Panc1 (cell line): ENCODE measurements at regions not wholly inside any gene's neighbourhood (a gene's known extent, or its start where the extent isn't known, plus 50 kb on each side); places are given as distances from the start of the nearest gene placed in this dataset.

ENCODE experiments used
- POLR2AphosphoS5 ChIP-seq: IDR thresholded peaks from 2 replicates; pipeline ENCODE4 v1.6.1; 2012; ENCODE audit warnings: mild to moderate bottlenecking, low read depth, low read length, moderate library complexity
- TCF7L2 ChIP-seq: IDR thresholded peaks from 2 replicates; pipeline ENCODE4 v1.6.1; 2011; ENCODE audit warnings: mild to moderate bottlenecking, low read depth, low read length, inconsistent platforms
- TF ChIP-seq, protein P1 (sequence below): fragments of 450-650 bp; IDR thresholded peaks from 2 replicates; pipeline ENCODE4 v1.5.1; 2017; ENCODE audit warnings: mild to moderate bottlenecking
- TF ChIP-seq, protein P2 (sequence below), 2 experiments: IDR thresholded peaks; 2 replicates each; pipeline ENCODE4 v1.6.1; 2011 to 2012; ENCODE audit warnings: low read depth in 2 of 2, control low read depth in 1 of 2, low read length in 1 of 2, mild to moderate bottlenecking in 1 of 2, moderate library complexity in 1 of 2; ENCODE audit not compliant: insufficient read depth in 1 of 2

GRCh38 chr3:159795681-159796175, 192.9 kb upstream of the IL12A start:
- TF ChIP-seq POLR2AphosphoS5 (no peak), TCF7L2 (no peak)
- TF ChIP-seq, protein P1, sequence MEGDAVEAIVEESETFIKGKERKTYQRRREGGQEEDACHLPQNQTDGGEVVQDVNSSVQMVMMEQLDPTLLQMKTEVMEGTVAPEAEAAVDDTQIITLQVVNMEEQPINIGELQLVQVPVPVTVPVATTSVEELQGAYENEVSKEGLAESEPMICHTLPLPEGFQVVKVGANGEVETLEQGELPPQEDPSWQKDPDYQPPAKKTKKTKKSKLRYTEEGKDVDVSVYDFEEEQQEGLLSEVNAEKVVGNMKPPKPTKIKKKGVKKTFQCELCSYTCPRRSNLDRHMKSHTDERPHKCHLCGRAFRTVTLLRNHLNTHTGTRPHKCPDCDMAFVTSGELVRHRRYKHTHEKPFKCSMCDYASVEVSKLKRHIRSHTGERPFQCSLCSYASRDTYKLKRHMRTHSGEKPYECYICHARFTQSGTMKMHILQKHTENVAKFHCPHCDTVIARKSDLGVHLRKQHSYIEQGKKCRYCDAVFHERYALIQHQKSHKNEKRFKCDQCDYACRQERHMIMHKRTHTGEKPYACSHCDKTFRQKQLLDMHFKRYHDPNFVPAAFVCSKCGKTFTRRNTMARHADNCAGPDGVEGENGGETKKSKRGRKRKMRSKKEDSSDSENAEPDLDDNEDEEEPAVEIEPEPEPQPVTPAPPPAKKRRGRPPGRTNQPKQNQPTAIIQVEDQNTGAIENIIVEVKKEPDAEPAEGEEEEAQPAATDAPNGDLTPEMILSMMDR = no peak
- TF ChIP-seq, protein P2, sequence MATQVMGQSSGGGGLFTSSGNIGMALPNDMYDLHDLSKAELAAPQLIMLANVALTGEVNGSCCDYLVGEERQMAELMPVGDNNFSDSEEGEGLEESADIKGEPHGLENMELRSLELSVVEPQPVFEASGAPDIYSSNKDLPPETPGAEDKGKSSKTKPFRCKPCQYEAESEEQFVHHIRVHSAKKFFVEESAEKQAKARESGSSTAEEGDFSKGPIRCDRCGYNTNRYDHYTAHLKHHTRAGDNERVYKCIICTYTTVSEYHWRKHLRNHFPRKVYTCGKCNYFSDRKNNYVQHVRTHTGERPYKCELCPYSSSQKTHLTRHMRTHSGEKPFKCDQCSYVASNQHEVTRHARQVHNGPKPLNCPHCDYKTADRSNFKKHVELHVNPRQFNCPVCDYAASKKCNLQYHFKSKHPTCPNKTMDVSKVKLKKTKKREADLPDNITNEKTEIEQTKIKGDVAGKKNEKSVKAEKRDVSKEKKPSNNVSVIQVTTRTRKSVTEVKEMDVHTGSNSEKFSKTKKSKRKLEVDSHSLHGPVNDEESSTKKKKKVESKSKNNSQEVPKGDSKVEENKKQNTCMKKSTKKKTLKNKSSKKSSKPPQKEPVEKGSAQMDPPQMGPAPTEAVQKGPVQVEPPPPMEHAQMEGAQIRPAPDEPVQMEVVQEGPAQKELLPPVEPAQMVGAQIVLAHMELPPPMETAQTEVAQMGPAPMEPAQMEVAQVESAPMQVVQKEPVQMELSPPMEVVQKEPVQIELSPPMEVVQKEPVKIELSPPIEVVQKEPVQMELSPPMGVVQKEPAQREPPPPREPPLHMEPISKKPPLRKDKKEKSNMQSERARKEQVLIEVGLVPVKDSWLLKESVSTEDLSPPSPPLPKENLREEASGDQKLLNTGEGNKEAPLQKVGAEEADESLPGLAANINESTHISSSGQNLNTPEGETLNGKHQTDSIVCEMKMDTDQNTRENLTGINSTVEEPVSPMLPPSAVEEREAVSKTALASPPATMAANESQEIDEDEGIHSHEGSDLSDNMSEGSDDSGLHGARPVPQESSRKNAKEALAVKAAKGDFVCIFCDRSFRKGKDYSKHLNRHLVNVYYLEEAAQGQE (IDR thresholded peaks at IDR 0.05; ENCODE audit: insufficient read depth in 1 of 2, low read depth in 2 of 2, low read length in 1 of 2) = no peak
